Medulla oblongata (tissue), 1 donor: ENCODE measurements at regions not wholly inside any gene's neighbourhood (a gene's known extent, or its start where the extent isn't known, plus 50 kb on each side); places are given as distances from the start of the nearest gene placed in this dataset.

Experiments used
- DNase-seq: peaks from one replicate; pipeline ENCODE4 v3.0.0-alpha.2; 2015; ENCODE audit errors: extremely low spot score

DNA sequence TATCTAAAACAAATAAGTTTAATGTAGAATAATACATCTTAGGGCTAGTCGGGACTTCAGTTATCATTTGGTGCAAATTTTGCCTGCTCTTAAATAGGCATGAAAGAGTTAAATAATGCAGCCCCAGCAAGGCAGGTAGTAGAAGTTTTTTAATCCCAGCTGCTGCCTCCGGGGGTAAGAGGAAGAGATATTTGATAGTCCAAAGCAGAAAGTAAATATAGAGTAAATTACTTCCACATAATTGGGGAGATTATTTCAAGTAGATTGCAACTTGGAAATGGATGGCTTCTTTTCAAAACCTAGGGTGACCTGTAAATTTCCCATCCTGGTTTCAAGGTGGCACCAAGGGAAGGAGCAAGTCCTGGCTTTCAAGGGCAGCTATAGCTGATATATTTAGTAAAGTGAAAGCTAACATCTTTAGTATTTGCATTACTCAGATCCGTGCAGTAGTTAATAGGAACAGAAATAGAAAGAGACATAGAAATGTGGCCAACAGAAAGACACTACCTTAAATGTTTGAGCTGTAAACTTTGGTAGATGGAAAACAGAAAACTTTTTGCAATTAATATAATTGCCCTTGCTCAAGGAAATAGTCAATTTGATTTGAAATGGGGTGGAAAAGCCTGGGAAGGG lies 109.1 kb downstream of the LMO4 start:
- DNase-seq, result no peak

DNA sequence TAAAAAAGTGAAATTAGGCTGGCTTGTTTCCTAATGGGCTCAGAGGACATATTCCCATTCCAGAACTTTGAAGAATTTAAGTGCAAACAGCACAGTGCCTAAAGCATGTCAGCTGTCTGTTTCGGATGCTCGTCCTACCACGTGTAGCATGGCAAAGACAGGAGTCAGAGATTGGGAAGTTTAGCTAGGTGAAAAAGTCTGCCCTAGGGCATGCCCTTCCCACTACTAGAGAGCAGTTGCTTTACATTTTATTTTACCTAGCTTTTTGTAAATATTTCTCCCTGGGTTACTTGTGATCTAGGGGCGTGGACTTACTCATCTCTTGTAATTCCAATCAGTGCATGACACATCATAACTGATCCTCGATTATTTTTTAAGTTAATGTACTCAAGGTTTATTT lies 111.1 kb downstream of the LMO4 start:
- DNase-seq, result no peak

DNA sequence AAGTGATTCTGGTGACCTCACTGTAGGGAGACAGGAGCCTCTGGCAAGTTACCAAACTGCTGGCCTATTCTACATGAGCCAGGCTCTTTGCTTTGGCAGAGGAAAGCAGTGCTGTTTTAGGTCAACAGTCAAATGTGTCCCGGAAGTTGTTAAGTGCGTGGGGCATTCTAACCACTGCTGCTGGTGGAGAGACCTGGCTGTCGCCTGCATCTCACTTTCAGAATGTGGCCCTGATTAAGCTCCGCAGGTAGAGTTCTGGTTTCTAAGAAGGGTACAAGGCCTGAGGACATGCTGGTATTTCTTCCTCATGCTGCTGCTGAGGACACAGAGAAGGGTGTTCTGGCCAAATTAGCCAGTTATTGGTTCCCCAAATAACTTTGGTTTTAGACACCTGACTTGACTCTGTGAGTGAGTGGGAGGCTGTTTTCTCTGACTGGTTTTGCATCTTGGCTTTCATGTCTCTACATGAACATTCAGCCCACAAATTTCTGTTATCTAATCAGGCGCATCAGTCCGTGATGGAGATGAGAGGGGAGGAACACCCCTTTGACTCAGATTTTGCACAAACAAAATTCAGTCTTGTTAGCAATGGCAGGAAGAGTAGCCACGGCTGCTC lies 120.8 kb downstream of the LMO4 start:
- DNase-seq, result no peak

DNA sequence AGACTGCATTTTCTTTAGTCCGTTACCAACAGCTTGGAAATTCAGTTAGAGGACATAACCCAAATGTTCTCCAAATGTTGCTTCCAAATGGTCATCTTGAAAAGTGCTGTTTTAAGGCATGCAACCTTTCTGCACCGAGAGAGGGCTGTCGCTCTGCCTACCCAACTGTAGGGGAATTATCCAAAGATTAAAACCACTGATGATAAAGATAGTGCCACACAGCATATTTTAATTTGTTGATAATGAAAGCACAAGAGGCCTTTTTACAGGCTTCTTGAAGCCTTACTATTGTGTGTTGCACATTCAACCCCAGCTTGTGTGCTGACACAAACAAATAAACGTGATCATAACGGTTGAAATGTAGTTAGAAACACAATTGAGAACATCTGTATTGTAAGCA lies 121.5 kb downstream of the LMO4 start:
- DNase-seq, result no peak

DNA sequence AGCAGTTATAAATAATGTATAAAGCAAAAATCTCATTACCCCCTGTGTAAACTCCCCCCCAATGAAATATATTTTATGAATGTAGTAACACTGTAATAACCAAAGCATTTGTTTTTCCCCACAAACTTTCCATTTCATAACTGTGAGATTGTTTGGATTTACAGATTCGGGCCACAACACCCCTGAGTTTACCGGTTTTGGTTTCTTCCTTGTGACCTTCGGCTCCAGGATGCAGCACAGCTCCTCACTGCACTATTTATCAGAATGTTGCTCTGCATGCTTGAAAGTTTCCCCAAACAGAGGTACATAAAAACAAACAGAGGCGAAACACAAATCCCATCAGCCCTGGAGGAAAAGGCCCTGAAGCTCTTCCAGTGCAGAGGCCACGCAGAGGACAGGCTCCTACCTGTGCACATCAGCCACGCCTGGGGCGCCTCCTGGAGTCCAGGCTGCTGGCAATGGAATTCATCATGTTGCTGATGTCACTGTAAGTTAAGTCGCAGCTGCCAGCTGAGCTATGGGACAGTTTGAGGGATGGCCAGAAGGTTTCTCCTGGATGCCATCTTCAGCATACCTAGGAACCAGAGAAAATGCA lies 122.0 kb downstream of the LMO4 start:
- no peak for DNase-seq

DNA sequence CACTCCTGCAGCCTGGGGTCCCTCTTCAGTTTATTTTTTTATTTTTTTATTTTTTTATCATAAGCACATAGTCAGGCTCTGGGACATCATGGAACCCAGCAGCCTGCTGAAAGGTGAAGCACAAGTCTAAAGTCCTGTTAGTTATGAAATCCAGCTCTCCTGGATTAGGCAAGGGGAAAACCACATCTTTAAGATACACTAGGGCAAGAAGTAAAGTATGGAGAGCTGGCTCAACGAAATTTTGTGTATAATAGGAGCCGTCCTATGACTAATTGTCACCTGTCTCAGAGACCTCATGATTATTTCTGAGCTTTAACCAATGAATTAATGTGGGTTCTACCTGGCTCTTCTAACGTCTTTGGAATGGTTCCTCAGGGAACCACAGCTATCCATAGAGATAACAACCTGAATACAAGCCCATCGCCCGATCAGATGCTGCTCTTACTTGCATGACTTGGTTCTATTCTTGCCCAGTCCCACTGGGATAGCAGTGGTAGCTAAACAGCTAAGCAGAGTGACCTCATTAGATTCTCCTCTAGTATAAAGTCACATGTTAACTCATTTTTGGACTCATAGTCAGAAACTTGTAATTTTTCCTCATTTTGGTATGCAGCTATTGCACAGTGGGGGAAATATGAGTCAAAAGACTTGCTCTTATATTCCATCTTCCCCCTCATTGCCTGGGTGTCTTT lies 122.7 kb downstream of the LMO4 start:
- DNase-seq, result no peak

DNA sequence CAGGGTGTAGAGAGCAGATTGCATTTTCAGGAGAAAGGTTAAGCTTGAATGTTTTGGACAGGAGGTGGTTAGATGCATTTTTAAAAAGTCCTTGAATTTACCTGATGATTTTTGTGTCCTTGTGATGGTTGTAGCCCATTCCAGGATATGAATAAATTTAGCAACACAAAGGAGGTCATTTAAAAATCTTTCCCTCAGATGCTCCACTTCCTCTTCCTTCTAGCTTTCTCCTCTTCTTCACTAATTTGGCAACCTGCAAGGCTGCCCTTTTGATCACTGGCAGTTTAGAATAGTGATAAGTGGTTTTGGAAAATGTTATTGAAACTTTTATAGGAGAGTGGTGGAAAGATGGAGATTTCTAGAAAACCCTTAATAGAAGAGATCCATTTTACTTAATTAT lies 124.0 kb downstream of the LMO4 start:
- no peak for DNase-seq

DNA sequence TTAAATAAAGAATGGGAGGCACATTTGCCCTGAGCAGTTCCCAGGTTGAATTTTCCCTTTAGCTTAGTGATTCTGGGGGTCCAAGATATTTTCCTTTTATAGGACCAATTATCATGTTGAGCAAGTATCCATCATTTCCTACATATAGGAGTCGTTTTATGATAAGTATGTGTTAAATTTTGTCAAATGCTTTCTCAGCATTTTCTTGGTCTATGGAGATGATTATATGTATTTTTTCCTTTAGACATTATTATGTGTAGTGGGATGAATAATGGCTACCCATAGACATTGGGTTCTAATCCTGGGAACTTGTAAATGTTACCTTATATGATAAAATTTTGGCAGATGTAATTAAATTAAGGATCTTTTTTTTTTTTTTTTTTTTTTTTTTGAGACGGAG lies 128.7 kb downstream of the LMO4 start:
- DNase-seq, result no peak

DNA sequence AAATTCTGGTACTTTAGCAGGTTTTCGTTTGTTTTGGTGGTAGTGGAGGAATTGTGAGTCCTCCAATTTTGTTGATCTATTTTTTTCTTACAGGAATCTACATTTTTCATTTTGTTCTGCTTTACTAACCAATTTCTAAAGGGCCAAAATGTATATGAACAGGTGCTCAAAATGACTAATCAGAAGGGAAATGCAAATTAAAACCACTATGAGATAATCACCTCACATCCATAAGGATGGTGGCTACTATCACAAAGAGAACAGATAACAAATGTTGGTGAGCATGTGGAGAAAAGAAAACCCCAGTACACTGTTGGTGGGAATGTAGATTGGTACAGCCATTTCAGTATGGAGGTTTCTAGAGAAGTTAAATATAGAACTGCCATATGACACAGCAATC lies 134.2 kb downstream of the LMO4 start:
- DNase-seq, result no peak

DNA sequence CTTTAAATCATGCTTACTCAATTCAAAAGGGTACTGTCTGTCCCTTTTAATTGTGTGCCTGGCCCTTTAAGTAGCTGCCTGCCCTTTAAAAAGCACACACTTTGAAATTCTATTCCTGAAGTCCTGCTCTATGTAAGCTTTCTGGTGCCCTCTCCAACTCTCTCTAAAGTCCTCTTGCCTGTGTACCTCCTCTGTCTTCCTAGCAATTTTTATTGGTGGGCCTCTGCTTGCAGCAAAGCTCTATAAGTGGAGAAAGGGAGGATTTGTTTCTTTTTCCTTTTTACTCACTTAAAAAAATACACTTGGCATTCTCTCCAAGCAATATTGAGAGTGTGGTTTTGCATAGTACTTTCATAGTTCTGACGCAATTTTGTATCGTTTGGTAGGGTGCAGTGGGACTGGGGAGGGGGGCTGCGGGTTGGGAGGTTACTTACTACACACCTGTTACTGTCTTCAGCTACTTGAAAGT lies 135.4 kb downstream of the LMO4 start:
- DNase-seq, result no peak

DNA sequence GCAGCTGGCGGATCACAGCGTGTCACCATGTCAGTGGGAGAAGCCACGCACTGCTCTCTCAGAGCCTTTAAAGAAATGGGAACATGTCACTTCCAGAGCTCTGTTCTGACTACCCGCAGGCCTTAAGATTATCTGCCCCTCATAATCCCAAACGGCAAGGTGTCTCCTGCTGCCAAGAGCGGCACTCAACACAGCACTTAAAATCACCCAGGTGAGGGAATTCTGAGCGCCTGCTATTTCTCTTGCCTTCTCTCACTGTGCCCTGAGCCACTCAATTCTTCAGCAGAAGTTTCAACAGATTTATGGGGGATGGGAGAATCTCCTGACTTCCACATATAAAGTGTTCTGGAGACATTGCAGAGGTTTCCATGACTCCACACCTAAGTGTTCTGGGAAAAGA lies 137.9 kb downstream of the LMO4 start:
- DNase-seq, result no peak

DNA sequence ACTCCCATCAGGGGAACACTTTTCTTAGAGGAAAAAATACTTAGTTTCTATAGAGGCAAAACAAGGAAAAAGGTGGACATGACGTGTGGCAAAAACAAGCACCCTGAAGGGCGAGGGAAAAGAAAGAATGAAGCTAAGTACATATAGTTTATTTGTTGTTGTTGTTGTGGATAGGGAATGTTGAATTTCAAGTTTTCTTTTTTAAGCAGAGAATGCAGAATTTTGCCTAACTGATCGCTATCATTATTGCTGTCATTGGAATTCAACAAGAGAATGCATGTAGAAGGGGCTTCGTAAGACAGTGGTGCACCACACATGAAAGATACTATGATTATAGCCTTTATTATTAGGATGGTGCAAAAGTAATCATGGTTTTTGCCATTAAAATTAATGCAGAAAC lies 144.0 kb downstream of the LMO4 start:
- no peak for DNase-seq

DNA sequence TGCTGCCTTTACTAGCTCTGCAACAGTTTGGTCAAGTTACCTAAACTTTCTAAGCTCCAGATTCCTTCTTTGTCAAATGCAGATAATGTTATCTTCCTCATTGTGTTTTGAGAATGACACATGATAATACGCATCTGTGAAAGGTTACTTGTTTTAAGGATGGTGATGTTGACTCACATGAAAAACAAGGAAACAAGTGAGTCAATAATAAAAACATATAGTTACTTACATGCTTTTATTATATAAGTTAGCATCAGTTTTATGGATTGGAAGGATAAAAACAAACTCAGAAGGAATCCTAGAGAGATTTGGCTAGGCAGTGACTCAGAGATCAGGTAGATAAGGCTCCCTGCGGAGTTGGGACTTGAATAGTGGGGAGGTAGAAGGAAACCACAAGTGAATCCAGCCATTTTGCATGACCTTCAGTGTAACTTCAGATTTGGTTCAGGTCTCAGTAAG lies 144.6 kb downstream of the LMO4 start:
- DNase-seq, result no peak

DNA sequence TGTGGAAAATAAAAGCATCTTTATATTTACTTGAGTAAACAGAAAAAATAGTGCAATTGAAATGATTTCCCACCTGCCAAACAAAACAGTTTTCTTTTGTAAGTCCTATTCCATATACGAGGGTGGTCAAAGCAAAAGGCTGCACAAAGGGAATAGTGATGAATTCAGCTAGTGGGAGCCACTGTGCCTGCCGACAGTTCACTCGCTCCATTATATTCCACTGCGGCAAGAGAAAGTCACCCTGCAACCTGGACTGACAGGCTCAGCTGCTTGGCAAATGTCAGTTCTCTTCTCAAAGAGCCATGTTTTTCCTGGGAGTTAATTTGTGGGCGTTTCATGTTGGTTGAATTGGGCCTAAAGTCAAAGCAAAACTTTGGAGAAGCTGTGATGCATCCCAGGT lies 145.4 kb downstream of the LMO4 start:
- DNase-seq, result peak; percentile 73

DNA sequence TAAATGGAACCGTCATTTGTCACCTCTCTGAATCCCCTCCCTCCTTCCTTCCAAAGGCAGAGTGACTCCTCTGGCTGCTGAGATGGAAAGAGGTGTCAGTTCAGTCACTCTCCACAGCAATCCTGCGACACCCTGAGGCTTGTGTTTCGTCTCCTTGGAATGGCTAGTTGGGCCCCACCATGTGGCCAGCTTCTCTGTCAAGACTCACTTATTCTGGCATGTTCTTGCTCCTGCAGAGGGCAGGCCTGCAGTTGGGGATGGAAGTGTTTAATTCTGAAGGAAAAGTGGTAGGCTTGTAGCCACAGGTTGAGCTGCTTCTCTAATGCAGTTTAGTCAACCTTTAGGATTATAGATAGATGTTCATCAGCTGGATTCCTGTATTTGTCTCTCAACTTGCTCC lies 149.6 kb downstream of the LMO4 start:
- DNase-seq, result peak; percentile 45

DNA sequence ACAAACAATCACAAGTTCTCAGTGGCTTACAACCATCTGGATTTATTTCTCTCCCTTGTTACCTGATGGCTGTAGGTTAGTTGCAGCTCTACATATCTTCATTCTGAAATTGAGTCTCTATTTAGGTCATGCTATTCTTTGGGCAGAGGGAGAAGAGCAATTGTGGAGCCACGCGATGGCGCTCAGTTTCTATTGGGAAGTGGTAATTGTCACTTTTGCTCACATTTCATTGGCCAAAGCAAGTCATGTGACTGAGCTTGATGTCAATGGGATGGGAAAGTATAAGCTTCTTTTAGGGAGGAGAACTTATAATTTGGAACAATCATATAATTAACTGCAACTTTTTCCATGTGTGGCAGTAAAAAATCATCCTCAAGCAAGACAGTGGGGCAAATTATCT lies 166.5 kb downstream of the LMO4 start:
- no peak for DNase-seq

DNA sequence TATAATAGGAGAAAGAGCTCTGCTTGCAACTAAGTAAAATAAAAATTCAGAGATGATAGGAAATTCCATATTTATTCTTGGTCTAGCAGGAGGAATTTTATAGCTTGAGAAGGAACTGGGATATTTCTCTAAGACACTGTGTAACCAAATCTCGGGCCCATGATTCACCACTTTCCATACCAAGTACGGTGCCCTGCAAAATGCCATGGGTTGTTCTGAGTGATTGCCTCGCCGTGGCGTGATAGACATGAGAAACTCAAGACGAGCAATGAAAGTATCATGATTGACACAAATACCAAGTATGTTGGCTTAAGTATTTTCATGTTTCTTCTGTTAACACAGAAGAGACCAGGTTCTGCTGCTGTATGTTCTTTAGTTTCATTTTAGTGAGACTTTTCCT lies 167.2 kb downstream of the LMO4 start:
- no peak for DNase-seq

DNA sequence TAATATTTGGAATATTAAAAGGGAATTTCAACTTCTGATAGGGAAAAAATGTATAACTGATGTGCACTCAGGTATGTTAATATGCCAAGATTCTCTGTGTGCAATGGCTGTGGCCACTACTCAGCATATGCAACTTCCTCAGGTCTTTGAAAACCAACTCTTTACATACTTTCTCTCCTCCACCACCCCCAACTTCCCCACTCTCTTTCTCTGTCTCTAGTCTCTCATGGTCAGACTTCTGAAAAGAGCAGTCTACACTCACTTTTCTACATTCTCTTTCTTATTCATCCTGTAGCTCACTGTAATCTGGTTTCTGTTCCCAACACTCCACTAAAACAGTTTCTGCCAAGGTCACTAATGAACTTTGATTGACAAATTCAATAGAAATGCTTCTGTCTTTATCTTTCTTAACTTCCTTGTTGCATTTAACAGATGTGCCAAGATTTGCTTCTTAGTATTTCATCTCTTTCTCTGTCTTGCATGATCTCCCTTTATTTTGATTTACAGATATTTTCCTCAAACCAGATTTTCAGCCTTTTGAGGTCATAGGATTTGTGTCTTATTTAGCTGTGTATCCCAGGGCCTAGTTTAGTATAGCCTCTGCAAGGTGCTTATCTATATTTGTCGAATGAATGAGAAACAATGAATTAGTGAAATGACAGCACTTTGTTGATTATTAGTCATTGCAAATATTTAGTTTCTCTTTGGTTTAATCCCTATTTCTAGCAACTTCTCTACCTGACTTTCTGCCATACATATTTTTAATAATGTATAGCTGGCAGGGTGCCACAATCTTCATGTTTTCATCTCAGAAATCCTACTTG lies 168.9 kb downstream of the LMO4 start:
- DNase-seq, result no peak

DNA sequence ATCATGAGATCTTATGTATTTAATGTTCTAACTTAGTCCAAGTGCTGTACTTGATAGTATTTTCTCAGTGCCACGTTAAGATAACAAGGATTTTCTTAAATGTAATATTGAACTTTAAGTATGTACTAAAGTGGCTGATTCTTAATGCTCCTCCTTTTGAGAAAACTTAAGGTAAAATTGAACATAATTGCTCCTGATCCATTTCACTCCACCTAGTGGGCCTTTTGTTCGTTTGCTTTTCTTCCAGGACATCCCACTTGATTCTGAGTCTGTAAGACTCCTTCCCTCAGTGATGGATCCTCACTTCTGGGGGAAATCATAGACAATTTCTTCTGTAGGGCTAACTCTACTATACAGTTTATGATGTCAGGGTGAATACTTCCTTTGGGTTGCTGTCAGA lies 173.1 kb downstream of the LMO4 start:
- DNase-seq, result no peak

DNA sequence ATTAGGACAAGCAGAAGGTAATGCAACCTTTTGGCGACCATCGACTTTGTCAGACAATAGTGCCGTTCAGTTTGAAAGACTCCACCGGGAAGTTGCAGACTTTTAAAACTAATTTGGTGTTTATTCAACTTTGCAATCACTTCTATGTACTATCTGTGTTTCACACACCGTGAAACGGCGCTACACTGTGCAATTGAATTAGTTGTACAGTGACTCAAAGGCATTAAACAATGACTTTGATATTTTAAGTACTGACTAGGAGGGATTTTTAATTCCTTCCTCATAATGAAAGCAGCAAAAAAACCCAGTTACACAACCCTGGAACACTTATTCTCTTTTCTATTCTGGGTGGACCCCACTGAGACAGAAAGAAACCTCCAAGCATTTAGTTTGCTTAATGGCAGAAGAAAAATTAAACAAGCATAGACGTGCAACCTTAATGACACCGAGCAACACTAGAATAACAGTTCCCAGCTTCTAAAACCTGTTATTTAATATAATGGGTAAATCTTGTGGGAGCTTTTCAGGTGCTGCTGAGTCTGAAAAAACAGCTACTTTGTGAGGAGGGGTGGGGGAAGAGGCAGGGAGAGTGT lies 176.8 kb downstream of the LMO4 start:
- DNase-seq, result no peak

DNA sequence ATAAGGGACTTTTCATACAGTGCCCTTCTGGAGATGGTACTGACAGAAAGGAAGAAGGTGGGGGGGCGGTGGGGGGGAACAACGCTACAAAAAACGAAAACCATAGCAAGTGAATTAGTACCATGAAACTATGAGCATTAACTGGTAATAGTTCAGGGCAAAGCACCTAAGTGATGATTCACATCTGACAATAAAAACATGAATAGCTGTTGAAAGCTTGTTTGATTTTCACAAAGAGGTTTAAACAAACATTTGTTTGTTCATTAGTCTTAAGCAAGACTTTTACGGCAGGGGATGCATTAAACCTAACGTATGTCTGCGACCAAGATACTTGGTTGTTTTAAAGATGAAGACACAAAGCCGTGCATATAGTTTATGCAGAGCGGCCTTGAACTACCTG lies 177.5 kb downstream of the LMO4 start:
- DNase-seq, result no peak
